T-cell (primary cell): ENCODE measurements at regions not wholly inside any gene's neighbourhood (a gene's known extent, or its start where the extent isn't known, plus 50 kb on each side); places are given as distances from the start of the nearest gene placed in this dataset.

Experiments used
- ATAC-seq, 4 experiments: fragments of 200-7000 bp in 3 of 4; fragments of 150-1000 bp in 1 of 4; cut with Tn5 transposase; replicated peaks in 1 of 4; 1 replicate in 3 of 4; 2 replicates in 1 of 4; pipeline ENCODE4 v1.10.0; 2021; ENCODE audit warnings: moderate library complexity in 3 of 4, mild to moderate bottlenecking in 2 of 4, moderate number of reproducible peaks in 1 of 4
- CTCF ChIA-PET, 2 donors: fragments of 300-600 bp; sonication (Branson Sonifier 250); formaldehyde crosslinking; loops; one replicate each; lab custom pipeline; 2022; ENCODE audit warnings: antibody characterized with exemption in 2 of 2; lab: Charles Lee
- POLR2A ChIA-PET, 2 donors: fragments of 300-600 bp; sonication (Branson Sonifier 250); formaldehyde crosslinking; loops; one replicate each; lab custom pipeline; 2022; ENCODE audit warnings: antibody characterized with exemption in 2 of 2; lab: Charles Lee
- DNase-seq, 35 experiments: peaks; one replicate each; pipeline versions ENCODE4 v3.0.0 to v3.0.0-alpha.2; 2013 to 2023
- H3K27ac ChIP-seq: one replicate; pipeline ENCODE4 v1.5.1; 2013; ENCODE audit warnings: low read length
- H3K27me3 ChIP-seq, 2 experiments: replicated peaks in 1 of 2; 1 replicate in 1 of 2; 2 replicates in 1 of 2; pipeline versions ENCODE4 v1.6.1 to v1.7.0; 2013; ENCODE audit warnings: low read length in 1 of 2, mixed read lengths in 1 of 2; ENCODE audit not compliant: control insufficient read depth in 2 of 2, insufficient read depth in 2 of 2; ENCODE audit errors: extremely low read depth in 1 of 2
- H3K36me3 ChIP-seq, 2 donors: 1 replicate in 1 of 2; 2 replicates in 1 of 2; pipeline versions ENCODE4 v1.6.1 to v1.7.0; 2013; ENCODE audit warnings: low read length in 1 of 2; ENCODE audit not compliant: control insufficient read depth in 2 of 2, insufficient read depth in 1 of 2; ENCODE audit errors: extremely low read depth in 1 of 2
- H3K4me1 ChIP-seq, 2 experiments: 1 replicate in 1 of 2; 2 replicates in 1 of 2; pipeline versions ENCODE4 v1.6.1 to v1.7.0; 2013; ENCODE audit warnings: low read length in 2 of 2, mixed read lengths in 1 of 2; ENCODE audit not compliant: insufficient read depth in 2 of 2, control insufficient read depth in 1 of 2; ENCODE audit errors: extremely low read depth in 1 of 2
- H3K4me3 ChIP-seq, 2 donors: 1 replicate in 1 of 2; 2 replicates in 1 of 2; pipeline versions ENCODE4 v1.5.1 to v1.7.0; 2013; ENCODE audit warnings: mild to moderate bottlenecking in 2 of 2, low read length in 1 of 2, moderate library complexity in 1 of 2; ENCODE audit not compliant: control insufficient read depth in 1 of 2; ENCODE audit errors: extremely low read depth in 1 of 2
- H3K9me3 ChIP-seq: 2 replicates; pipeline ENCODE4 v1.7.0; 2013
- H3K27ac Mint-ChIP-seq, 2 donors: one replicate each; pipeline ENCODE4 v1.8.0; 2020 to 2021; ENCODE audit warnings: mild to moderate bottlenecking in 2 of 2, mixed read lengths in 2 of 2
- H3K27me3 Mint-ChIP-seq, 2 donors: one replicate each; pipeline ENCODE4 v1.8.0; 2021 to 2022; ENCODE audit warnings: mixed read lengths in 2 of 2
- H3K36me3 Mint-ChIP-seq: one replicate; pipeline ENCODE4 v1.8.0; 2021; ENCODE audit warnings: mixed read lengths
- H3K4me1 Mint-ChIP-seq, 3 donors: one replicate each; pipeline ENCODE4 v1.8.0; 2020 to 2022; ENCODE audit warnings: mixed read lengths in 3 of 3, mild to moderate bottlenecking in 1 of 3
- H3K4me3 Mint-ChIP-seq, 3 donors: one replicate each; pipeline ENCODE4 v1.8.0; 2020 to 2022; ENCODE audit warnings: mild to moderate bottlenecking in 3 of 3, mixed read lengths in 3 of 3, moderate library complexity in 3 of 3
- H3K9me3 Mint-ChIP-seq, 3 donors: one replicate each; pipeline ENCODE4 v1.8.0; 2020 to 2022; ENCODE audit warnings: mixed read lengths in 3 of 3
- WGBS: methylation state at CpG from one replicate; pipeline ENCODE4 v1.1.5; 2013; ENCODE audit warnings: missing lambda C conversion rate; ENCODE audit not compliant: insufficient coverage; 5-methylcytosine and 5-hydroxymethylcytosine counted together

- ChIA-PET CTCF (no interaction called here), POLR2A (no interaction called here)
- no peak overlapping the region for H3K4me3 ChIP-seq
- no peaks in the 10 kb centered on the region for H3K4me1 Mint-ChIP-seq
- no CpG with 5 or more reads among the region's 2 CpGs for WGBS
- peaks cover 0 to 2% (median 2%) of the 10 kb centered on the region in 3 donors for H3K9me3 Mint-ChIP-seq
- ATAC-seq (no peak), DNase-seq (no peak)
- H3K36me3 ChIP-seq: no peaks in the 10 kb centered on the region
- no peak overlapping the region for H3K4me3 Mint-ChIP-seq
- H3K27ac Mint-ChIP-seq: no peak overlapping the region
- no peaks in the 10 kb centered on the region for H3K36me3 Mint-ChIP-seq
- no peaks in the 10 kb centered on the region for H3K9me3 ChIP-seq
- H3K27me3 ChIP-seq: no peaks in the 10 kb centered on the region
- H3K27ac ChIP-seq: no peak overlapping the region
- peaks cover 0 to 7% of the 10 kb centered on the region in 2 donors for H3K27me3 Mint-ChIP-seq
- no peaks in the 10 kb centered on the region for H3K4me1 ChIP-seq
These were observed 99.2 kb downstream of the C12orf50 start for GRCh38 chr12:87930033-87930432.

- peaks cover 0 to 4% (median 0%) of the 10 kb centered on the region in 3 donors for H3K9me3 Mint-ChIP-seq
- Histone ChIP-seq H3K9me3 (no peaks in the 10 kb centered on the region), H3K27ac (no peak overlapping the region), H3K4me1 (no peaks in the 10 kb centered on the region), H3K27me3 (no peaks in the 10 kb centered on the region), H3K36me3 (no peaks in the 10 kb centered on the region), H3K4me3 (no peak overlapping the region)
- ATAC-seq (no peak), DNase-seq (no peak)
- ChIA-PET CTCF (no interaction called here), POLR2A (no interaction called here)
- no peak overlapping the region for H3K4me3 Mint-ChIP-seq
- no CpG with 5 or more reads among the region's 2 CpGs for WGBS
- H3K27me3 Mint-ChIP-seq: peaks cover 0 to 7% of the 10 kb centered on the region in 2 donors
- no peaks in the 10 kb centered on the region for H3K36me3 Mint-ChIP-seq
- no peaks in the 10 kb centered on the region for H3K4me1 Mint-ChIP-seq
- H3K27ac Mint-ChIP-seq: no peak overlapping the region
These were observed 99.9 kb downstream of the C12orf50 start for GRCh38 chr12:87929346-87929745.

GRCh38 chr12:87928031-87928430 is 101.2 kb downstream of the C12orf50 start:
- no peaks in the 10 kb centered on the region for H3K9me3 ChIP-seq
- no peak for DNase-seq
- CTCF ChIA-PET: no interaction called here
- no CpG with 5 or more reads among the region's 1 CpG for WGBS
- H3K9me3 Mint-ChIP-seq: peaks cover 0 to 4% (median 0%) of the 10 kb centered on the region in 3 donors
- no peaks in the 10 kb centered on the region for H3K4me1 Mint-ChIP-seq
- H3K4me3 Mint-ChIP-seq: no peak overlapping the region
- H3K27ac ChIP-seq: no peak overlapping the region
- ATAC-seq: no peak
- POLR2A ChIA-PET: interaction anchor here in 1 of 2 donors (0.6 kb wide), 1 partner anchor 28 kb away, joined by 3 read pairs; no protein-coding TSS in a partner anchor
- H3K4me3 ChIP-seq: no peak overlapping the region
- no peaks in the 10 kb centered on the region for H3K36me3 Mint-ChIP-seq
- H3K27me3 ChIP-seq: no peaks in the 10 kb centered on the region
- H3K27me3 Mint-ChIP-seq: no peaks in the 10 kb centered on the region
- no peaks in the 10 kb centered on the region for H3K36me3 ChIP-seq
- no peaks in the 10 kb centered on the region for H3K4me1 ChIP-seq
- H3K27ac Mint-ChIP-seq: no peak overlapping the region

- no peaks in the 10 kb centered on the region for H3K4me1 Mint-ChIP-seq
- ChIA-PET CTCF (no interaction called here), POLR2A (no interaction called here)
- H3K4me1 ChIP-seq: no peaks in the 10 kb centered on the region
- no CpG with 5 or more reads among the region's 2 CpGs for WGBS
- H3K4me3 ChIP-seq: no peak overlapping the region
- H3K36me3 ChIP-seq: no peaks in the 10 kb centered on the region
- peaks cover 0 to 4% (median 0%) of the 10 kb centered on the region in 3 donors for H3K9me3 Mint-ChIP-seq
- no peaks in the 10 kb centered on the region for H3K36me3 Mint-ChIP-seq
- H3K27me3 Mint-ChIP-seq: no peaks in the 10 kb centered on the region
- no peaks in the 10 kb centered on the region for H3K27me3 ChIP-seq
- H3K27ac Mint-ChIP-seq: no peak overlapping the region
- H3K4me3 Mint-ChIP-seq: no peak overlapping the region
- ATAC-seq (no peak), DNase-seq (no peak)
- no peaks in the 10 kb centered on the region for H3K9me3 ChIP-seq
- no peak overlapping the region for H3K27ac ChIP-seq
These were observed 104.2 kb downstream of the C12orf50 start for GRCh38 chr12:87925021-87925420.

GRCh38 chr12:87924149-87924548 is 105.1 kb downstream of the C12orf50 start:
- Histone ChIP-seq H3K27ac (no peak overlapping the region), H3K4me1 (no peaks in the 10 kb centered on the region), H3K9me3 (no peaks in the 10 kb centered on the region), H3K36me3 (no peaks in the 10 kb centered on the region), H3K27me3 (no peaks in the 10 kb centered on the region), H3K4me3 (no peak overlapping the region)
- no peak overlapping the region for H3K4me3 Mint-ChIP-seq
- H3K27me3 Mint-ChIP-seq: no peaks in the 10 kb centered on the region
- POLR2A ChIA-PET: no interaction called here
- no peaks in the 10 kb centered on the region for H3K36me3 Mint-ChIP-seq
- H3K27ac Mint-ChIP-seq: no peak overlapping the region
- H3K4me1 Mint-ChIP-seq: no peaks in the 10 kb centered on the region
- DNase-seq (no peak), ATAC-seq (no peak)
- peaks cover 0 to 4% (median 0%) of the 10 kb centered on the region in 3 donors for H3K9me3 Mint-ChIP-seq
- CTCF ChIA-PET: no interaction called here

- Histone ChIP-seq H3K4me3 (no peak overlapping the region), H3K9me3 (no peaks in the 10 kb centered on the region), H3K27ac (no peak overlapping the region), H3K4me1 (no peaks in the 10 kb centered on the region), H3K27me3 (no peaks in the 10 kb centered on the region), H3K36me3 (no peaks in the 10 kb centered on the region)
- Mint-ChIP-seq H3K27me3 (no peaks in the 10 kb centered on the region), H3K4me3 (no peak overlapping the region), H3K36me3 (no peaks in the 10 kb centered on the region), H3K9me3 (peaks cover 0 to 4% (median 0%) of the 10 kb centered on the region in 3 donors), H3K27ac (no peak overlapping the region), H3K4me1 (no peaks in the 10 kb centered on the region)
- DNase-seq (no peak), ATAC-seq (no peak)
- ChIA-PET CTCF (interaction anchor here in 1 of 2 donors (0.6 kb wide), 1 partner anchor 47 kb away, joined by 4 read pairs; no protein-coding TSS in a partner anchor), POLR2A (no interaction called here)
- no CpG with 5 or more reads among the region's 3 CpGs for WGBS
These were observed 105.8 kb downstream of the C12orf50 start for GRCh38 chr12:87923361-87923760.

GRCh38 chr12:87922736-87923135 is 106.5 kb downstream of the C12orf50 start:
- WGBS: no CpG with 5 or more reads among the region's 2 CpGs
- Mint-ChIP-seq H3K27ac (no peak overlapping the region), H3K9me3 (peaks cover 0 to 4% (median 0%) of the 10 kb centered on the region in 3 donors), H3K4me3 (no peak overlapping the region), H3K36me3 (no peaks in the 10 kb centered on the region), H3K27me3 (no peaks in the 10 kb centered on the region), H3K4me1 (no peaks in the 10 kb centered on the region)
- H3K27me3 ChIP-seq: no peaks in the 10 kb centered on the region
- no peaks in the 10 kb centered on the region for H3K9me3 ChIP-seq
- ChIA-PET CTCF (no interaction called here), POLR2A (no interaction called here)
- DNase-seq (no peak), ATAC-seq (no peak)
- H3K4me1 ChIP-seq: no peaks in the 10 kb centered on the region
- no peak overlapping the region for H3K4me3 ChIP-seq
- no peaks in the 10 kb centered on the region for H3K36me3 ChIP-seq
- H3K27ac ChIP-seq: no peak overlapping the region
